Osteoblast (primary cell): ENCODE measurements at regions not wholly inside any gene's neighbourhood (a gene's known extent, or its start where the extent isn't known, plus 50 kb on each side); places are given as distances from the start of the nearest gene placed in this dataset.

ENCODE experiments used
- DNase-seq: peaks from one replicate; pipeline ENCODE4 v3.0.0; 2011; ENCODE audit warnings: low spot score, mixed read lengths; ENCODE audit not compliant: insufficient read length; ENCODE audit errors: missing footprints
- H2AFZ ChIP-seq: 2 replicates; pipeline ENCODE4 v1.6.0; 2011; ENCODE audit warnings: mild to moderate bottlenecking, low read length
- H3K27ac ChIP-seq: 2 replicates; pipeline ENCODE4 v1.5.1; 2011; ENCODE audit warnings: mild to moderate bottlenecking, low read depth, low read length, moderate library complexity
- H3K27me3 ChIP-seq: 2 replicates; pipeline ENCODE4 v1.6.0; 2012; ENCODE audit warnings: mild to moderate bottlenecking, control low read depth, inconsistent platforms, low read length, moderate library complexity; ENCODE audit not compliant: insufficient read depth
- H3K36me3 ChIP-seq: 2 replicates; pipeline ENCODE4 v1.5.1; 2011; ENCODE audit warnings: mild to moderate bottlenecking, low read length, control low read depth, moderate library complexity; ENCODE audit not compliant: insufficient read depth
- H3K4me1 ChIP-seq: 2 replicates; pipeline ENCODE4 v1.5.1; 2011; ENCODE audit warnings: mild to moderate bottlenecking, low read length, control low read depth, moderate library complexity; ENCODE audit not compliant: insufficient read depth
- H3K4me2 ChIP-seq: 2 replicates; pipeline ENCODE4 v1.6.0; 2011; ENCODE audit warnings: mild to moderate bottlenecking, low read length; ENCODE audit not compliant: insufficient read depth
- H3K4me3 ChIP-seq: fragments of 200-600 bp; sonication (generic); 3 replicates; pipeline ENCODE4 v1.5.1; 2012; ENCODE audit warnings: mild to moderate bottlenecking, low read length, inconsistent platforms; ENCODE audit not compliant: insufficient read depth
- H3K79me2 ChIP-seq: 2 replicates; pipeline ENCODE4 v1.6.0; 2012; ENCODE audit warnings: mild to moderate bottlenecking, low read length, control low read depth, inconsistent platforms; ENCODE audit not compliant: insufficient read depth
- H3K9me3 ChIP-seq: 2 replicates; pipeline ENCODE4 v1.5.1; 2011; ENCODE audit warnings: low read depth, low read length, control low read depth
- H4K20me1 ChIP-seq: 2 replicates; pipeline ENCODE4 v1.6.0; 2012; ENCODE audit warnings: mild to moderate bottlenecking, low read length, control low read depth; ENCODE audit not compliant: insufficient read depth
- TF ChIP-seq, protein P1 (sequence below): IDR thresholded peaks from 2 replicates; pipeline ENCODE4 v1.5.1; 2011; ENCODE audit warnings: mild to moderate bottlenecking, low read depth, low read length, moderate library complexity; ENCODE audit errors: extremely low read depth

GRCh38 chr3:109825971-109826810 lies 488.8 kb upstream of the DPPA4 start:
- Histone ChIP-seq H3K27ac (no peak overlapping the region), H3K4me2 (no peak overlapping the region), H2AFZ (no peak overlapping the region), H3K4me1 (no peaks in the 10 kb centered on the region), H3K4me3 (no peak overlapping the region), H3K27me3 (no peaks in the 10 kb centered on the region), H4K20me1 (no peaks in the 10 kb centered on the region), H3K36me3 (no peaks in the 10 kb centered on the region), H3K9me3 (no peaks in the 10 kb centered on the region), H3K79me2 (no peaks in the 10 kb centered on the region)
- no peak for DNase-seq
- TF ChIP-seq, protein P1, sequence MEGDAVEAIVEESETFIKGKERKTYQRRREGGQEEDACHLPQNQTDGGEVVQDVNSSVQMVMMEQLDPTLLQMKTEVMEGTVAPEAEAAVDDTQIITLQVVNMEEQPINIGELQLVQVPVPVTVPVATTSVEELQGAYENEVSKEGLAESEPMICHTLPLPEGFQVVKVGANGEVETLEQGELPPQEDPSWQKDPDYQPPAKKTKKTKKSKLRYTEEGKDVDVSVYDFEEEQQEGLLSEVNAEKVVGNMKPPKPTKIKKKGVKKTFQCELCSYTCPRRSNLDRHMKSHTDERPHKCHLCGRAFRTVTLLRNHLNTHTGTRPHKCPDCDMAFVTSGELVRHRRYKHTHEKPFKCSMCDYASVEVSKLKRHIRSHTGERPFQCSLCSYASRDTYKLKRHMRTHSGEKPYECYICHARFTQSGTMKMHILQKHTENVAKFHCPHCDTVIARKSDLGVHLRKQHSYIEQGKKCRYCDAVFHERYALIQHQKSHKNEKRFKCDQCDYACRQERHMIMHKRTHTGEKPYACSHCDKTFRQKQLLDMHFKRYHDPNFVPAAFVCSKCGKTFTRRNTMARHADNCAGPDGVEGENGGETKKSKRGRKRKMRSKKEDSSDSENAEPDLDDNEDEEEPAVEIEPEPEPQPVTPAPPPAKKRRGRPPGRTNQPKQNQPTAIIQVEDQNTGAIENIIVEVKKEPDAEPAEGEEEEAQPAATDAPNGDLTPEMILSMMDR: no peak

GRCh38 chr3:109831403-109831802 lies 494.1 kb upstream of the DPPA4 start:
- no peaks in the 10 kb centered on the region for H3K79me2 ChIP-seq
- no peaks in the 10 kb centered on the region for H3K9me3 ChIP-seq
- H3K4me3 ChIP-seq: no peak overlapping the region
- no peak overlapping the region for H2AFZ ChIP-seq
- no peak overlapping the region for H3K4me2 ChIP-seq
- H3K27me3 ChIP-seq: no peaks in the 10 kb centered on the region
- H3K4me1 ChIP-seq: no peaks in the 10 kb centered on the region
- TF ChIP-seq, protein P1: no peak
- H4K20me1 ChIP-seq: no peaks in the 10 kb centered on the region
- no peaks in the 10 kb centered on the region for H3K36me3 ChIP-seq
- H3K27ac ChIP-seq: no peak overlapping the region
- DNase-seq: no peak

- H3K4me3 ChIP-seq: no peak overlapping the region
- no peak for DNase-seq
- H4K20me1 ChIP-seq: no peaks in the 10 kb centered on the region
- no peaks in the 10 kb centered on the region for H3K36me3 ChIP-seq
- no peaks in the 10 kb centered on the region for H3K9me3 ChIP-seq
- TF ChIP-seq, protein P1: no peak
- H3K4me1 ChIP-seq: no peaks in the 10 kb centered on the region
- no peak overlapping the region for H3K4me2 ChIP-seq
- no peak overlapping the region for H2AFZ ChIP-seq
- no peaks in the 10 kb centered on the region for H3K79me2 ChIP-seq
- H3K27me3 ChIP-seq: no peaks in the 10 kb centered on the region
- no peak overlapping the region for H3K27ac ChIP-seq
These were observed 498.6 kb upstream of the DPPA4 start for GRCh38 chr3:109835958-109836357.

GRCh38 chr3:109851854-109852253 lies 514.5 kb upstream of the DPPA4 start:
- Histone ChIP-seq H3K27me3 (no peaks in the 10 kb centered on the region), H3K27ac (no peak overlapping the region), H3K4me2 (no peak overlapping the region), H3K36me3 (no peaks in the 10 kb centered on the region), H2AFZ (no peak overlapping the region), H4K20me1 (no peaks in the 10 kb centered on the region), H3K9me3 (peaks cover 8% of the 10 kb centered on the region), H3K79me2 (no peaks in the 10 kb centered on the region), H3K4me1 (no peaks in the 10 kb centered on the region), H3K4me3 (no peak overlapping the region)
- TF ChIP-seq, protein P1: no peak
- DNase-seq: no peak
